Keratinocyte (primary cell): ENCODE measurements at regions not wholly inside any gene's neighbourhood (a gene's known extent, or its start where the extent isn't known, plus 50 kb on each side); places are given as distances from the start of the nearest gene placed in this dataset.

Experiments used
- CTCF ChIP-seq, 3 experiments: IDR thresholded peaks in 1 of 3; conservative IDR thresholded peaks in 1 of 3; optimal IDR thresholded peaks in 1 of 3; 2 replicates in 2 of 3; 3 replicates in 1 of 3; pipeline versions ENCODE3 to v1.5.1; 2011; ENCODE audit warnings: low read length in 3 of 3, mild to moderate bottlenecking in 3 of 3, moderate library complexity in 2 of 3, control low read depth in 1 of 3, inconsistent platforms in 1 of 3; ENCODE audit not compliant: insufficient read depth in 2 of 3; ENCODE audit errors: extremely low read depth in 1 of 3
- EZH2 ChIP-seq: IDR thresholded peaks from one replicate; pipeline ENCODE4 v1.6.1; 2012; ENCODE audit warnings: inconsistent platforms, mild to moderate bottlenecking, low read length, moderate library complexity

GRCh38 chr18:40769786-40770185 is 1185.2 kb upstream of the PIK3C3 start:
- TF ChIP-seq CTCF (optimal IDR thresholded peaks at IDR 0.05 in 1 of 3, IDR thresholded peaks at IDR 0.05 in 1 of 3, conservative IDR thresholded peaks at IDR 0.05 in 1 of 3; ENCODE audit: extremely low read depth in 1 of 3, insufficient read depth in 2 of 3, low read length in 3 of 3) (no peak), EZH2 (no peak)
